K562 (cell line): ENCODE measurements at regions not wholly inside any gene's neighbourhood (a gene's known extent, or its start where the extent isn't known, plus 50 kb on each side); places are given as distances from the start of the nearest gene placed in this dataset.

ENCODE experiments used
- C11orf30 ChIP-seq: fragments of 450-650 bp; IDR thresholded peaks from 2 replicates; pipeline ENCODE4 v1.6.1; 2016; ENCODE audit warnings: low read depth, mild to moderate bottlenecking
- HDAC3 ChIP-seq: fragments of 450-650 bp; IDR thresholded peaks from 2 replicates; pipeline ENCODE4 v1.6.1; 2018; ENCODE audit warnings: borderline replicate concordance, mild to moderate bottlenecking, moderate library complexity; ENCODE audit not compliant: partially characterized antibody
- ILF3 ChIP-seq: fragments of 450-650 bp; IDR thresholded peaks from 2 replicates; pipeline ENCODE4 v1.6.1; 2018; ENCODE audit warnings: antibody characterized with exemption, mild to moderate bottlenecking, moderate library complexity, borderline replicate concordance
- KLF6 ChIP-seq: fragments of 250-450 bp; sonication (Bioruptor Pico); IDR thresholded peaks from 2 replicates; pipeline ENCODE4 v1.4.0; 2020; ENCODE audit warnings: mild to moderate bottlenecking, moderate library complexity, borderline replicate concordance
- PCBP1 ChIP-seq: fragments of 200-400 bp; formaldehyde crosslinking; IDR thresholded peaks from 2 replicates; pipeline ENCODE4 v1.6.1; 2018; ENCODE audit warnings: mild to moderate bottlenecking, low read depth, low read length; ENCODE audit not compliant: poor library complexity, severe bottlenecking
- POLR2AphosphoS2 ChIP-seq: IDR thresholded peaks from 2 replicates; pipeline ENCODE4 v1.6.1; 2012; ENCODE audit warnings: low read length, improper control_type of control experiment
- ZFP1 ChIP-seq: fragments of 450-650 bp; formaldehyde crosslinking; IDR thresholded peaks from 2 replicates; pipeline ENCODE4 v1.4.0; 2020; ENCODE audit warnings: mild to moderate bottlenecking, mixed read lengths
- TF ChIP-seq, protein P1 (sequence below): fragments of 200-800 bp; sonication (Bioruptor generic); IDR thresholded peaks from 2 replicates; pipeline ENCODE4 v1.6.1; 2016; ENCODE audit warnings: missing genetic modification characterization, missing compliant biosample characterization
- TF ChIP-seq, protein P2 (sequence below): fragments of 450-650 bp; IDR thresholded peaks from 2 replicates; pipeline ENCODE4 v1.6.1; 2016; ENCODE audit warnings: mild to moderate bottlenecking
- TF ChIP-seq, protein P3 (sequence below): fragments of 450-650 bp; formaldehyde crosslinking; IDR thresholded peaks from 2 replicates; pipeline ENCODE4 v1.4.0; 2020; ENCODE audit warnings: mild to moderate bottlenecking, moderate library complexity
- TF ChIP-seq, protein P4 (sequence below): sonication (generic); formaldehyde crosslinking; IDR thresholded peaks from 2 replicates; pipeline ENCODE4 v1.9.0; 2022; ENCODE audit warnings: mild to moderate bottlenecking, missing genetic modification reagents
- TF ChIP-seq, protein P5 (sequence below): fragments of 250-450 bp; sonication (Bioruptor Pico); IDR thresholded peaks from 2 replicates; pipeline ENCODE4 v1.9.0; 2021; ENCODE audit warnings: mild to moderate bottlenecking

DNA sequence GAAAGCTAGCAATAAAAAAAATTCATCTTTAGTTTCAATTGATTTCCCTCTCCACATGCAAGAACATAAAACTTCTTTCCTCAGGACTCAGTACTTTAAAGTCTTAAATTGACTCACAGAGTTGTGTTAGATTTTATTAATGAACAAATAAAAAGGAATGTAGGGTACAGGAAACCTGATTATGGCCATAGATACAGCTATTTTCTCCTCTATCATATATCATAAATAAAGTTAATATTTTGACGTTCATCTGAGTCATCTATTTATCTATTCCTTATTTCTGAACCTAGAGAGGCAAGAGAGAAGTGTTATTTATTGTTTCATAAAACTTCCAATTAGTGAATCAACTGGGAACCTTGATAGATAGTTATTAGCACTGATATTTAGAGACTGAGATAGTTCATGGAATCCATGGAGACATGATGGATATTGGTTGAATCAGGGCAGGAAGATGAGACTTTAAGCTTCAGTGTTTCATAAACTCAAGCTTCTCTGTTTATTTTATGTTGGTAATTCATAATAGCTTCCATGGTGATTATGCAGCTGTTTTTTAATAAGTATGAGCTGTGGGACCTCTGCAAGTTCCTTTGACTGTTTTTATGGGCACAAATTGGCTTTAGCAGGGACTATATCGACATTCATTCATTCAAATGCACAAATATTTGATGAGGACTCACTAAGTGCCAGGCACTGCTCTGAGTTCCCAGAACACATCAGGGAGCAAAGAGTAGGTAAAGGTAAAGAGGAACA, 143.5 kb upstream of the TGFBR2 start (continued):
- TF ChIP-seq, protein P1, sequence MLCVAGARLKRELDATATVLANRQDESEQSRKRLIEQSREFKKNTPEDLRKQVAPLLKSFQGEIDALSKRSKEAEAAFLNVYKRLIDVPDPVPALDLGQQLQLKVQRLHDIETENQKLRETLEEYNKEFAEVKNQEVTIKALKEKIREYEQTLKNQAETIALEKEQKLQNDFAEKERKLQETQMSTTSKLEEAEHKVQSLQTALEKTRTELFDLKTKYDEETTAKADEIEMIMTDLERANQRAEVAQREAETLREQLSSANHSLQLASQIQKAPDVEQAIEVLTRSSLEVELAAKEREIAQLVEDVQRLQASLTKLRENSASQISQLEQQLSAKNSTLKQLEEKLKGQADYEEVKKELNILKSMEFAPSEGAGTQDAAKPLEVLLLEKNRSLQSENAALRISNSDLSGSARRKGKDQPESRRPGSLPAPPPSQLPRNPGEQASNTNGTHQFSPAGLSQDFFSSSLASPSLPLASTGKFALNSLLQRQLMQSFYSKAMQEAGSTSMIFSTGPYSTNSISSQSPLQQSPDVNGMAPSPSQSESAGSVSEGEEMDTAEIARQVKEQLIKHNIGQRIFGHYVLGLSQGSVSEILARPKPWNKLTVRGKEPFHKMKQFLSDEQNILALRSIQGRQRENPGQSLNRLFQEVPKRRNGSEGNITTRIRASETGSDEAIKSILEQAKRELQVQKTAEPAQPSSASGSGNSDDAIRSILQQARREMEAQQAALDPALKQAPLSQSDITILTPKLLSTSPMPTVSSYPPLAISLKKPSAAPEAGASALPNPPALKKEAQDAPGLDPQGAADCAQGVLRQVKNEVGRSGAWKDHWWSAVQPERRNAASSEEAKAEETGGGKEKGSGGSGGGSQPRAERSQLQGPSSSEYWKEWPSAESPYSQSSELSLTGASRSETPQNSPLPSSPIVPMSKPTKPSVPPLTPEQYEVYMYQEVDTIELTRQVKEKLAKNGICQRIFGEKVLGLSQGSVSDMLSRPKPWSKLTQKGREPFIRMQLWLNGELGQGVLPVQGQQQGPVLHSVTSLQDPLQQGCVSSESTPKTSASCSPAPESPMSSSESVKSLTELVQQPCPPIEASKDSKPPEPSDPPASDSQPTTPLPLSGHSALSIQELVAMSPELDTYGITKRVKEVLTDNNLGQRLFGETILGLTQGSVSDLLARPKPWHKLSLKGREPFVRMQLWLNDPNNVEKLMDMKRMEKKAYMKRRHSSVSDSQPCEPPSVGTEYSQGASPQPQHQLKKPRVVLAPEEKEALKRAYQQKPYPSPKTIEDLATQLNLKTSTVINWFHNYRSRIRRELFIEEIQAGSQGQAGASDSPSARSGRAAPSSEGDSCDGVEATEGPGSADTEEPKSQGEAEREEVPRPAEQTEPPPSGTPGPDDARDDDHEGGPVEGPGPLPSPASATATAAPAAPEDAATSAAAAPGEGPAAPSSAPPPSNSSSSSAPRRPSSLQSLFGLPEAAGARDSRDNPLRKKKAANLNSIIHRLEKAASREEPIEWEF (CRISPR knock-in tag): no peak
- TF ChIP-seq C11orf30 (no peak), ILF3 (no peak), HDAC3 (no peak), POLR2AphosphoS2 (no peak), PCBP1 (no peak), ZFP1 (CRISPR knock-in tag) (no peak), KLF6 (CRISPR knock-in tag) (no peak)
- TF ChIP-seq, protein P2, sequence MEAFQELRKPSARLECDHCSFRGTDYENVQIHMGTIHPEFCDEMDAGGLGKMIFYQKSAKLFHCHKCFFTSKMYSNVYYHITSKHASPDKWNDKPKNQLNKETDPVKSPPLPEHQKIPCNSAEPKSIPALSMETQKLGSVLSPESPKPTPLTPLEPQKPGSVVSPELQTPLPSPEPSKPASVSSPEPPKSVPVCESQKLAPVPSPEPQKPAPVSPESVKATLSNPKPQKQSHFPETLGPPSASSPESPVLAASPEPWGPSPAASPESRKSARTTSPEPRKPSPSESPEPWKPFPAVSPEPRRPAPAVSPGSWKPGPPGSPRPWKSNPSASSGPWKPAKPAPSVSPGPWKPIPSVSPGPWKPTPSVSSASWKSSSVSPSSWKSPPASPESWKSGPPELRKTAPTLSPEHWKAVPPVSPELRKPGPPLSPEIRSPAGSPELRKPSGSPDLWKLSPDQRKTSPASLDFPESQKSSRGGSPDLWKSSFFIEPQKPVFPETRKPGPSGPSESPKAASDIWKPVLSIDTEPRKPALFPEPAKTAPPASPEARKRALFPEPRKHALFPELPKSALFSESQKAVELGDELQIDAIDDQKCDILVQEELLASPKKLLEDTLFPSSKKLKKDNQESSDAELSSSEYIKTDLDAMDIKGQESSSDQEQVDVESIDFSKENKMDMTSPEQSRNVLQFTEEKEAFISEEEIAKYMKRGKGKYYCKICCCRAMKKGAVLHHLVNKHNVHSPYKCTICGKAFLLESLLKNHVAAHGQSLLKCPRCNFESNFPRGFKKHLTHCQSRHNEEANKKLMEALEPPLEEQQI: no peak
- TF ChIP-seq, protein P3, sequence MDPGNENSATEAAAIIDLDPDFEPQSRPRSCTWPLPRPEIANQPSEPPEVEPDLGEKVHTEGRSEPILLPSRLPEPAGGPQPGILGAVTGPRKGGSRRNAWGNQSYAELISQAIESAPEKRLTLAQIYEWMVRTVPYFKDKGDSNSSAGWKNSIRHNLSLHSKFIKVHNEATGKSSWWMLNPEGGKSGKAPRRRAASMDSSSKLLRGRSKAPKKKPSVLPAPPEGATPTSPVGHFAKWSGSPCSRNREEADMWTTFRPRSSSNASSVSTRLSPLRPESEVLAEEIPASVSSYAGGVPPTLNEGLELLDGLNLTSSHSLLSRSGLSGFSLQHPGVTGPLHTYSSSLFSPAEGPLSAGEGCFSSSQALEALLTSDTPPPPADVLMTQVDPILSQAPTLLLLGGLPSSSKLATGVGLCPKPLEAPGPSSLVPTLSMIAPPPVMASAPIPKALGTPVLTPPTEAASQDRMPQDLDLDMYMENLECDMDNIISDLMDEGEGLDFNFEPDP (CRISPR knock-in tag): no peak
- TF ChIP-seq, protein P4, sequence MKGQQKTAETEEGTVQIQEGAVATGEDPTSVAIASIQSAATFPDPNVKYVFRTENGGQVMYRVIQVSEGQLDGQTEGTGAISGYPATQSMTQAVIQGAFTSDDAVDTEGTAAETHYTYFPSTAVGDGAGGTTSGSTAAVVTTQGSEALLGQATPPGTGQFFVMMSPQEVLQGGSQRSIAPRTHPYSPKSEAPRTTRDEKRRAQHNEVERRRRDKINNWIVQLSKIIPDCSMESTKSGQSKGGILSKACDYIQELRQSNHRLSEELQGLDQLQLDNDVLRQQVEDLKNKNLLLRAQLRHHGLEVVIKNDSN (CRISPR knock-in tag): no peak
- TF ChIP-seq, protein P5, sequence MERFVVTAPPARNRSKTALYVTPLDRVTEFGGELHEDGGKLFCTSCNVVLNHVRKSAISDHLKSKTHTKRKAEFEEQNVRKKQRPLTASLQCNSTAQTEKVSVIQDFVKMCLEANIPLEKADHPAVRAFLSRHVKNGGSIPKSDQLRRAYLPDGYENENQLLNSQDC (CRISPR knock-in tag): no peak
- TF ChIP-seq, all 486 proteins: peak for 0
